ENCODE measurements at regions not wholly inside any gene's neighbourhood (a gene's known extent, or its start where the extent isn't known, plus 50 kb on each side); places are given as distances from the start of the nearest gene placed in this dataset.

GRCh38 chr19:31102674-31103073, 246.6 kb downstream of the TSHZ3 start:
- Mint-ChIP-seq H3K27ac (no peak overlapping the region), H3K36me3 (ENCODE audit: low read depth) (no peaks in the 10 kb centered on the region)
- TF ChIP-seq CTCF (conservative IDR thresholded peaks at IDR 0.05), result no peak

GRCh38 chr19:31100981-31101380, 248.3 kb downstream of the TSHZ3 start:
- Mint-ChIP-seq H3K27me3 (ENCODE audit: insufficient read depth) (no peaks in the 10 kb centered on the region), H3K9me3 (no peaks in the 10 kb centered on the region), H3K36me3 (ENCODE audit: low read depth) (no peaks in the 10 kb centered on the region), H3K27ac (no peak overlapping the region), H3K4me3 (no peak overlapping the region), H3K4me1 (peaks cover 17% of the 10 kb centered on the region)
- no peaks in the 10 kb centered on the region for H3K9me3 ChIP-seq (ENCODE audit: control insufficient read depth, low read length)
- H3K4me3 ChIP-seq (ENCODE audit: low read length), result no peak overlapping the region
- H3K27me3 ChIP-seq (ENCODE audit: control insufficient read depth, insufficient read depth, low read length, poor library complexity, severe bottlenecking), result no peaks in the 10 kb centered on the region
- no peak overlapping the region for H3K27ac ChIP-seq (ENCODE audit: low read depth, low read length)
- TF ChIP-seq CTCF (conservative IDR thresholded peaks at IDR 0.05), result no peak
- WGBS, 2 experiments (ENCODE audit: insufficient coverage in 1 of 2, insufficient read length in 1 of 2), result 81 to 95% methylated on average over 5 to 7 of the region's 7 CpGs
- H3K4me1 ChIP-seq (ENCODE audit: control insufficient read depth, insufficient read depth, low read length), result no peaks in the 10 kb centered on the region
- no peaks in the 10 kb centered on the region for H3K36me3 ChIP-seq (ENCODE audit: control insufficient read depth, insufficient read depth, low read length)
- DNase-seq, result no peak
- H3K9ac ChIP-seq (ENCODE audit: extremely low read depth, low read length, poor library complexity, severe bottlenecking), result no peak overlapping the region

More at GRCh38 chr19:31102674-31103073, 246.6 kb downstream of the TSHZ3 start:
- 68 to 100% methylated on average over 1 to 2 of the region's 2 CpGs for WGBS, 2 experiments (ENCODE audit: insufficient coverage in 1 of 2, insufficient read length in 1 of 2)
- Mint-ChIP-seq H3K27me3 (ENCODE audit: insufficient read depth) (no peaks in the 10 kb centered on the region), H3K9me3 (no peaks in the 10 kb centered on the region), H3K4me1 (peaks cover 17% of the 10 kb centered on the region), H3K4me3 (no peak overlapping the region)
- Histone ChIP-seq H3K36me3 (ENCODE audit: control insufficient read depth, insufficient read depth, low read length) (no peaks in the 10 kb centered on the region), H3K4me3 (ENCODE audit: low read length) (no peak overlapping the region), H3K27ac (ENCODE audit: low read depth, low read length) (no peak overlapping the region), H3K9me3 (ENCODE audit: control insufficient read depth, low read length) (no peaks in the 10 kb centered on the region), H3K9ac (ENCODE audit: extremely low read depth, low read length, poor library complexity, severe bottlenecking) (no peak overlapping the region), H3K27me3 (ENCODE audit: control insufficient read depth, insufficient read depth, low read length, poor library complexity, severe bottlenecking) (no peaks in the 10 kb centered on the region), H3K4me1 (ENCODE audit: control insufficient read depth, insufficient read depth, low read length) (no peaks in the 10 kb centered on the region)
- no peak for DNase-seq

- no peak for TF ChIP-seq CTCF (conservative IDR thresholded peaks at IDR 0.05)
- no peaks in the 10 kb centered on the region for H3K36me3 Mint-ChIP-seq (ENCODE audit: low read depth)
- no peak overlapping the region for H3K27ac Mint-ChIP-seq
- H3K9ac ChIP-seq (ENCODE audit: extremely low read depth, low read length, poor library complexity, severe bottlenecking), result no peak overlapping the region
- no peaks in the 10 kb centered on the region for H3K27me3 Mint-ChIP-seq (ENCODE audit: insufficient read depth)
- no peaks in the 10 kb centered on the region for H3K4me1 ChIP-seq (ENCODE audit: control insufficient read depth, insufficient read depth, low read length)
- DNase-seq, result no peak
- H3K27ac ChIP-seq (ENCODE audit: low read depth, low read length), result no peak overlapping the region
- 79 to 89% methylated on average over 2 to 3 of the region's 3 CpGs for WGBS, 2 experiments (ENCODE audit: insufficient coverage in 1 of 2, insufficient read length in 1 of 2)
- no peaks in the 10 kb centered on the region for H3K9me3 Mint-ChIP-seq
- no peak overlapping the region for H3K4me3 Mint-ChIP-seq
- H3K36me3 ChIP-seq (ENCODE audit: control insufficient read depth, insufficient read depth, low read length), result no peaks in the 10 kb centered on the region
- no peaks in the 10 kb centered on the region for H3K9me3 ChIP-seq (ENCODE audit: control insufficient read depth, low read length)
- H3K4me3 ChIP-seq (ENCODE audit: low read length), result no peak overlapping the region
- H3K27me3 ChIP-seq (ENCODE audit: control insufficient read depth, insufficient read depth, low read length, poor library complexity, severe bottlenecking), result no peaks in the 10 kb centered on the region
- peaks cover 17% of the 10 kb centered on the region for H3K4me1 Mint-ChIP-seq
Observed at GRCh38 chr19:31100206-31100590, 249.0 kb downstream of the TSHZ3 start.

Data from endodermal cell (in vitro differentiated cells).